ENCODE measurements at regions not wholly inside any gene's neighbourhood (a gene's known extent, or its start where the extent isn't known, plus 50 kb on each side); places are given as distances from the start of the nearest gene placed in this dataset.
"Not testable (repeated sequence)": the region's sequence is repeated elsewhere in the genome, so short reads cannot be mapped to it uniquely, and the experiment has no call there.

- Histone ChIP-seq H3K27ac (ENCODE audit: low read length) (no peak overlapping the region), H3K4me1 (ENCODE audit: control insufficient read depth, insufficient read depth, low read length) (no peaks in the 10 kb centered on the region), H3K36me3 (ENCODE audit: control insufficient read depth in 2 of 2, insufficient read depth in 2 of 2, low read length in 2 of 2) (no peaks in the 10 kb centered on the region), H3K9me3 (ENCODE audit: control insufficient read depth in 2 of 2, low read length in 2 of 2) (no peaks in the 10 kb centered on the region), H3K27me3 (ENCODE audit: control insufficient read depth in 1 of 2, insufficient read depth in 2 of 2, low read length in 2 of 2) (no peaks in the 10 kb centered on the region), H3K4me3 (ENCODE audit: low read length in 2 of 2) (no peak overlapping the region), H3K9ac (ENCODE audit: low read length in 2 of 2) (no peak overlapping the region)
Observed at GRCh38 chr16:14384745-14385144, 245.3 kb downstream of the PARN start.

GRCh38 chr16:14383844-14384243, 246.2 kb downstream of the PARN start:
- H3K4me3 ChIP-seq (ENCODE audit: low read length in 2 of 2); H3K27ac ChIP-seq (ENCODE audit: low read length); H3K9ac ChIP-seq (ENCODE audit: low read length in 2 of 2); H3K36me3 ChIP-seq (ENCODE audit: control insufficient read depth in 2 of 2, insufficient read depth in 2 of 2, low read length in 2 of 2); H3K9me3 ChIP-seq (ENCODE audit: control insufficient read depth in 2 of 2, low read length in 2 of 2); H3K4me1 ChIP-seq (ENCODE audit: control insufficient read depth, insufficient read depth, low read length); H3K27me3 ChIP-seq (ENCODE audit: control insufficient read depth in 1 of 2, insufficient read depth in 2 of 2, low read length in 2 of 2): not testable (repeated sequence)

GRCh38 chr16:14378689-14379467, 251.2 kb downstream of the PARN start:
- Histone ChIP-seq H3K4me1 (ENCODE audit: control insufficient read depth, insufficient read depth, low read length) (no peaks in the 10 kb centered on the region), H3K9ac (ENCODE audit: low read length in 2 of 2) (no peak overlapping the region), H3K27me3 (ENCODE audit: control insufficient read depth in 1 of 2, insufficient read depth in 2 of 2, low read length in 2 of 2) (no peaks in the 10 kb centered on the region), H3K4me3 (ENCODE audit: low read length in 2 of 2) (no peak overlapping the region), H3K36me3 (ENCODE audit: control insufficient read depth in 2 of 2, insufficient read depth in 2 of 2, low read length in 2 of 2) (no peaks in the 10 kb centered on the region), H3K27ac (ENCODE audit: low read length) (no peak overlapping the region), H3K9me3 (ENCODE audit: control insufficient read depth in 2 of 2, low read length in 2 of 2) (no peaks in the 10 kb centered on the region)

GRCh38 chr16:14378131-14378551, 251.9 kb downstream of the PARN start:
- Histone ChIP-seq H3K36me3 (ENCODE audit: control insufficient read depth in 2 of 2, insufficient read depth in 2 of 2, low read length in 2 of 2) (no peaks in the 10 kb centered on the region), H3K4me1 (ENCODE audit: control insufficient read depth, insufficient read depth, low read length) (no peaks in the 10 kb centered on the region), H3K9me3 (ENCODE audit: control insufficient read depth in 2 of 2, low read length in 2 of 2) (no peaks in the 10 kb centered on the region), H3K27me3 (ENCODE audit: control insufficient read depth in 1 of 2, insufficient read depth in 2 of 2, low read length in 2 of 2) (no peaks in the 10 kb centered on the region), H3K9ac (ENCODE audit: low read length in 2 of 2) (no peak overlapping the region), H3K4me3 (ENCODE audit: low read length in 2 of 2) (no peak overlapping the region), H3K27ac (ENCODE audit: low read length) (no peak overlapping the region)

- H3K36me3 ChIP-seq (ENCODE audit: control insufficient read depth in 2 of 2, insufficient read depth in 2 of 2, low read length in 2 of 2): no peaks in the 10 kb centered on the region
- H3K27me3 ChIP-seq (ENCODE audit: control insufficient read depth in 1 of 2, insufficient read depth in 2 of 2, low read length in 2 of 2): no peaks in the 10 kb centered on the region
- H3K9me3 ChIP-seq (ENCODE audit: control insufficient read depth in 2 of 2, low read length in 2 of 2): no peaks in the 10 kb centered on the region
- H3K4me1 ChIP-seq (ENCODE audit: control insufficient read depth, insufficient read depth, low read length): no peaks in the 10 kb centered on the region
- H3K27ac ChIP-seq (ENCODE audit: low read length): no peak overlapping the region
- H3K9ac ChIP-seq (ENCODE audit: low read length in 2 of 2): no peak overlapping the region
- no peak overlapping the region for H3K4me3 ChIP-seq (ENCODE audit: low read length in 2 of 2)
Observed at GRCh38 chr16:14377326-14377725, 252.7 kb downstream of the PARN start.

- Histone ChIP-seq H3K4me3 (ENCODE audit: low read length in 2 of 2) (no peak overlapping the region), H3K4me1 (ENCODE audit: control insufficient read depth, insufficient read depth, low read length) (no peaks in the 10 kb centered on the region), H3K36me3 (ENCODE audit: control insufficient read depth in 2 of 2, insufficient read depth in 2 of 2, low read length in 2 of 2) (no peaks in the 10 kb centered on the region), H3K9ac (ENCODE audit: low read length in 2 of 2) (no peak overlapping the region), H3K27ac (ENCODE audit: low read length) (no peak overlapping the region), H3K27me3 (ENCODE audit: control insufficient read depth in 1 of 2, insufficient read depth in 2 of 2, low read length in 2 of 2) (no peaks in the 10 kb centered on the region), H3K9me3 (ENCODE audit: control insufficient read depth in 2 of 2, low read length in 2 of 2) (no peaks in the 10 kb centered on the region)
Observed at GRCh38 chr16:14375132-14375491, 254.9 kb downstream of the PARN start.

- no peaks in the 10 kb centered on the region for H3K9me3 ChIP-seq (ENCODE audit: control insufficient read depth in 2 of 2, low read length in 2 of 2)
- H3K27ac ChIP-seq (ENCODE audit: low read length): no peak overlapping the region
- no peaks in the 10 kb centered on the region for H3K27me3 ChIP-seq (ENCODE audit: control insufficient read depth in 1 of 2, insufficient read depth in 2 of 2, low read length in 2 of 2)
- H3K9ac ChIP-seq (ENCODE audit: low read length in 2 of 2): no peak overlapping the region
- H3K4me3 ChIP-seq (ENCODE audit: low read length in 2 of 2): no peak overlapping the region
- H3K36me3 ChIP-seq (ENCODE audit: control insufficient read depth in 2 of 2, insufficient read depth in 2 of 2, low read length in 2 of 2): no peaks in the 10 kb centered on the region
- no peaks in the 10 kb centered on the region for H3K4me1 ChIP-seq (ENCODE audit: control insufficient read depth, insufficient read depth, low read length)
Observed at GRCh38 chr16:14374451-14375131, 255.5 kb downstream of the PARN start.

- Histone ChIP-seq H3K27ac (ENCODE audit: low read length) (no peak overlapping the region), H3K4me1 (ENCODE audit: control insufficient read depth, insufficient read depth, low read length) (no peaks in the 10 kb centered on the region), H3K4me3 (ENCODE audit: low read length in 2 of 2) (no peak overlapping the region), H3K9ac (ENCODE audit: low read length in 2 of 2) (no peak overlapping the region), H3K9me3 (ENCODE audit: control insufficient read depth in 2 of 2, low read length in 2 of 2) (no peaks in the 10 kb centered on the region), H3K36me3 (ENCODE audit: control insufficient read depth in 2 of 2, insufficient read depth in 2 of 2, low read length in 2 of 2) (no peaks in the 10 kb centered on the region), H3K27me3 (ENCODE audit: control insufficient read depth in 1 of 2, insufficient read depth in 2 of 2, low read length in 2 of 2) (no peaks in the 10 kb centered on the region)
Observed at GRCh38 chr16:14373896-14374295, 256.2 kb downstream of the PARN start.

- no peaks in the 10 kb centered on the region for H3K4me1 ChIP-seq (ENCODE audit: control insufficient read depth, insufficient read depth, low read length)
- H3K9ac ChIP-seq (ENCODE audit: low read length in 2 of 2): no peak overlapping the region
- H3K4me3 ChIP-seq (ENCODE audit: low read length in 2 of 2): no peak overlapping the region
- H3K36me3 ChIP-seq (ENCODE audit: control insufficient read depth in 2 of 2, insufficient read depth in 2 of 2, low read length in 2 of 2): no peaks in the 10 kb centered on the region
- no peaks in the 10 kb centered on the region for H3K9me3 ChIP-seq (ENCODE audit: control insufficient read depth in 2 of 2, low read length in 2 of 2)
- no peaks in the 10 kb centered on the region for H3K27me3 ChIP-seq (ENCODE audit: control insufficient read depth in 1 of 2, insufficient read depth in 2 of 2, low read length in 2 of 2)
- H3K27ac ChIP-seq (ENCODE audit: low read length): no peak overlapping the region
Observed at GRCh38 chr16:14373406-14373805, 256.7 kb downstream of the PARN start.

GRCh38 chr16:14372471-14372870, 257.6 kb downstream of the PARN start:
- Histone ChIP-seq H3K36me3 (ENCODE audit: control insufficient read depth in 2 of 2, insufficient read depth in 2 of 2, low read length in 2 of 2) (no peaks in the 10 kb centered on the region), H3K4me1 (ENCODE audit: control insufficient read depth, insufficient read depth, low read length) (no peaks in the 10 kb centered on the region), H3K9me3 (ENCODE audit: control insufficient read depth in 2 of 2, low read length in 2 of 2) (no peaks in the 10 kb centered on the region), H3K4me3 (ENCODE audit: low read length in 2 of 2) (no peak overlapping the region), H3K27me3 (ENCODE audit: control insufficient read depth in 1 of 2, insufficient read depth in 2 of 2, low read length in 2 of 2) (no peaks in the 10 kb centered on the region), H3K27ac (ENCODE audit: low read length) (no peak overlapping the region), H3K9ac (ENCODE audit: low read length in 2 of 2) (no peak overlapping the region)

- Histone ChIP-seq H3K27ac (ENCODE audit: low read length) (no peak overlapping the region), H3K9ac (ENCODE audit: low read length in 2 of 2) (no peak overlapping the region), H3K9me3 (ENCODE audit: control insufficient read depth in 2 of 2, low read length in 2 of 2) (no peaks in the 10 kb centered on the region), H3K4me1 (ENCODE audit: control insufficient read depth, insufficient read depth, low read length) (no peaks in the 10 kb centered on the region), H3K4me3 (ENCODE audit: low read length in 2 of 2) (no peak overlapping the region), H3K27me3 (ENCODE audit: control insufficient read depth in 1 of 2, insufficient read depth in 2 of 2, low read length in 2 of 2) (no peaks in the 10 kb centered on the region), H3K36me3 (ENCODE audit: control insufficient read depth in 2 of 2, insufficient read depth in 2 of 2, low read length in 2 of 2) (no peaks in the 10 kb centered on the region)
Observed at GRCh38 chr16:14371778-14372431, 258.2 kb downstream of the PARN start.

Data from stomach smooth muscle (tissue), 2 donors.